HepG2 (cell line): ENCODE measurements at regions not wholly inside any gene's neighbourhood (a gene's known extent, or its start where the extent isn't known, plus 50 kb on each side); places are given as distances from the start of the nearest gene placed in this dataset.

Experiments
- ATAC-seq: fragments of 200-7000 bp; cut with Tn5 transposase; 3 replicates; pipeline ENCODE4 v1.9.1; 2020; ENCODE audit warnings: mild to moderate bottlenecking, moderate library complexity
- BruUV-seq: library from RNA; stranded (reverse); fragments of 400-500 nt; replicated peaks from 2 replicates; lab custom pipeline; 2021; lab: Mats Ljungman, UMichigan
- CTCF ChIA-PET: fragments of 300-600 bp; formaldehyde crosslinking; extraction: SDS; loops from one replicate; lab custom pipeline; 2021; ENCODE audit warnings: low total read pairs, inconsistent platforms, low intra/inter-chr PET ratio; lab: Yijun Ruan, JAX
- POLR2A ChIA-PET: fragments of 350-600 bp; sonication (Branson Sonifier 250); formaldehyde crosslinking; loops from one replicate; lab custom pipeline; 2020; ENCODE audit warnings: antibody characterized with exemption, inconsistent platforms; lab: Yijun Ruan, JAX
- DNase-seq: peaks from one replicate; pipeline ENCODE4 v3.0.0-alpha.2; 2015; ENCODE audit warnings: low spot score
- FAIRE-seq: peaks from 3 replicates; lab custom pipeline; 2011; peaks lifted over from hg19 to GRCh38; lab: Jason Lieb, UNC
- H2AFZ ChIP-seq: one replicate; pipeline ENCODE4 v1.6.1; 2011; ENCODE audit warnings: low read length, inconsistent platforms
- H3K27ac ChIP-seq: fragments of 300-600 bp; 3 replicates; pipeline ENCODE4 v1.8.0; 2011; ENCODE audit warnings: mixed run types, mild to moderate bottlenecking, mixed read lengths, low read length, inconsistent platforms; ENCODE audit not compliant: insufficient read depth; ENCODE audit errors: extremely low read length
- H3K27me3 ChIP-seq, 2 experiments: fragments of 200-600 bp in 1 of 2; 2 replicates in 1 of 2; 3 replicates in 1 of 2; pipeline versions ENCODE4 v1.6.0 to v1.8.0; 2011; ENCODE audit warnings: low read length in 2 of 2, mild to moderate bottlenecking in 2 of 2, moderate library complexity in 2 of 2, inconsistent platforms in 1 of 2; ENCODE audit not compliant: insufficient read depth in 2 of 2, control insufficient read depth in 1 of 2
- H3K36me3 ChIP-seq, 2 experiments: fragments of 200-600 bp in 1 of 2; replicated peaks in 1 of 2; 2 replicates in 1 of 2; 3 replicates in 1 of 2; pipeline versions ENCODE4 v1.5.1 to v1.8.0; 2011; ENCODE audit warnings: low read length in 2 of 2, inconsistent platforms in 1 of 2; ENCODE audit not compliant: insufficient read depth in 2 of 2, control insufficient read depth in 1 of 2
- H3K4me1 ChIP-seq: 2 replicates; pipeline ENCODE4 v1.5.1; 2012; ENCODE audit warnings: low read length, inconsistent platforms; ENCODE audit not compliant: insufficient read depth
- H3K4me2 ChIP-seq: 2 replicates; pipeline ENCODE4 v1.6.0; 2011; ENCODE audit warnings: low read depth, low read length, inconsistent platforms
- H3K4me3 ChIP-seq, 3 experiments: fragments of 200-600 bp in 1 of 3; sonication (generic), shearing (Covaris generic) in 1 of 3; replicated peaks in 1 of 3; 2 replicates each; pipeline ENCODE4 v1.5.1; 2011 to 2016; ENCODE audit warnings: low read length in 3 of 3, inconsistent platforms in 2 of 3, low read depth in 2 of 3, mild to moderate bottlenecking in 2 of 3, control low read depth in 1 of 3, mixed read lengths in 1 of 3; ENCODE audit not compliant: insufficient read depth in 1 of 3
- H3K79me2 ChIP-seq: one replicate; pipeline ENCODE4 v1.6.1; 2011; ENCODE audit warnings: low read length, inconsistent platforms; ENCODE audit not compliant: insufficient read depth
- H3K9ac ChIP-seq: 2 replicates; pipeline ENCODE4 v1.6.0; 2011; ENCODE audit warnings: mild to moderate bottlenecking, low read depth, low read length, inconsistent platforms; ENCODE audit not compliant: insufficient read depth
- H3K9me3 ChIP-seq: 2 replicates; pipeline ENCODE4 v1.5.1; 2012; ENCODE audit warnings: mild to moderate bottlenecking, low read length
- H4K20me1 ChIP-seq: 2 replicates; pipeline ENCODE4 v1.6.0; 2011; ENCODE audit warnings: inconsistent platforms, mild to moderate bottlenecking, low read length, moderate library complexity; ENCODE audit not compliant: insufficient read depth
- CBX5 ChIP-seq: sonication (generic); formaldehyde crosslinking; IDR thresholded peaks from 2 replicates; pipeline ENCODE4 v1.4.0; 2020; ENCODE audit warnings: missing genetic modification reagents, borderline replicate concordance
- HIC2 ChIP-seq: sonication (generic); formaldehyde crosslinking; IDR thresholded peaks from 2 replicates; pipeline ENCODE4 v1.9.0; 2022; ENCODE audit warnings: low read depth, missing genetic modification reagents
- HNRNPUL1 ChIP-seq: fragments of 200-400 bp; formaldehyde crosslinking; IDR thresholded peaks from 2 replicates; pipeline ENCODE4 v1.6.1; 2017; ENCODE audit warnings: low read depth, mild to moderate bottlenecking, low read length, moderate library complexity
- HOXD1 ChIP-seq: sonication (generic); formaldehyde crosslinking; IDR thresholded peaks from 2 replicates; pipeline ENCODE4 v1.5.0; 2020; ENCODE audit warnings: missing genetic modification reagents
- KDM2A ChIP-seq: sonication (generic); formaldehyde crosslinking; IDR thresholded peaks from 2 replicates; pipeline ENCODE4 v1.4.0; 2020; ENCODE audit warnings: low read depth, missing genetic modification reagents, borderline replicate concordance
- MTF2 ChIP-seq: sonication (generic); formaldehyde crosslinking; IDR thresholded peaks from 2 replicates; pipeline ENCODE4 v1.5.0; 2020; ENCODE audit warnings: missing genetic modification reagents, borderline replicate concordance
- MXI1 ChIP-seq: IDR thresholded peaks from 3 replicates; pipeline ENCODE4 v1.6.1; 2012; ENCODE audit warnings: low read depth, low read length, inconsistent platforms, borderline replicate concordance
- NR3C1 ChIP-seq: sonication (generic); formaldehyde crosslinking; IDR thresholded peaks from 2 replicates; pipeline ENCODE4 v1.4.0; 2020; ENCODE audit warnings: missing genetic modification reagents
- NRL ChIP-seq: sonication (generic); formaldehyde crosslinking; IDR thresholded peaks from 2 replicates; pipeline ENCODE4 v1.5.0; 2020; ENCODE audit warnings: missing genetic modification reagents, mild to moderate bottlenecking, moderate library complexity, borderline replicate concordance
- RCOR2 ChIP-seq: IDR thresholded peaks from 2 replicates; pipeline ENCODE4 v1.6.1; 2016; ENCODE audit warnings: missing biosample characterization, missing genetic modification reagents
- RFXANK ChIP-seq: IDR thresholded peaks from 2 replicates; pipeline ENCODE4 v1.6.1; 2016
- TAF15 ChIP-seq: fragments of 200-400 bp; formaldehyde crosslinking; IDR thresholded peaks from one replicate; pipeline ENCODE4 v1.6.1; 2018; ENCODE audit warnings: mild to moderate bottlenecking, low read depth, low read length; ENCODE audit not compliant: poor library complexity, severe bottlenecking
- ZKSCAN8 ChIP-seq: IDR thresholded peaks from 2 replicates; pipeline ENCODE4 v1.6.1; 2016; ENCODE audit warnings: borderline replicate concordance, missing genetic modification reagents, missing compliant biosample characterization
- ZNF230 ChIP-seq: sonication (generic); formaldehyde crosslinking; IDR thresholded peaks from 2 replicates; pipeline ENCODE4 v1.4.0; 2020; ENCODE audit warnings: mild to moderate bottlenecking, missing genetic modification reagents
- ZNF569 ChIP-seq: sonication (generic); formaldehyde crosslinking; IDR thresholded peaks from 2 replicates; pipeline ENCODE4 v1.5.0; 2020; ENCODE audit warnings: mild to moderate bottlenecking, missing genetic modification reagents, moderate library complexity, borderline replicate concordance
- ZNF781 ChIP-seq: sonication (generic); formaldehyde crosslinking; IDR thresholded peaks from 2 replicates; pipeline ENCODE4 v1.5.1; 2020; ENCODE audit warnings: borderline replicate concordance, mild to moderate bottlenecking, missing genetic modification reagents; ENCODE audit errors: not compliant biosample characterization
- WGBS: methylation state at CpG from one replicate; pipeline ENCODE4 v1.1.6; 2017; ENCODE audit warnings: low lambda C conversion rate; 5-methylcytosine and 5-hydroxymethylcytosine counted together
- in situ Hi-C: cut with HindIII; loops from 2 replicates; pipeline ENCODE4 v1.10.0; 2017; ENCODE audit warnings: low pct_unique_long_range_greater_than_20kb; ENCODE audit not compliant: extremely low pct_ligation_motif_present
- intact Hi-C: fragments of 100-400 bp; cut with micrococcal nuclease; formaldehyde crosslinking; loops from one replicate; pipeline ENCODE4 v1.10.0; 2022; ENCODE audit not compliant: unreplicated experiment
- TF ChIP-seq, protein P1 (sequence below): sonication (generic); formaldehyde crosslinking; IDR thresholded peaks from 2 replicates; pipeline ENCODE4 v1.4.0; 2020; ENCODE audit warnings: missing genetic modification reagents

- TF ChIP-seq HIC2 (CRISPR knock-in tag) = no peak
- no peak for TF ChIP-seq KDM2A (CRISPR knock-in tag)
- no peak for TF ChIP-seq HOXD1 (CRISPR knock-in tag)
- no peak for TF ChIP-seq ZNF569
- TF ChIP-seq, protein P1, sequence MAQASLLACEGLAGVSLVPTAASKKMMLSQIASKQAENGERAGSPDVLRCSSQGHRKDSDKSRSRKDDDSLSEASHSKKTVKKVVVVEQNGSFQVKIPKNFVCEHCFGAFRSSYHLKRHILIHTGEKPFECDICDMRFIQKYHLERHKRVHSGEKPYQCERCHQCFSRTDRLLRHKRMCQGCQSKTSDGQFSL = no peak
- no peak for TF ChIP-seq RCOR2 (CRISPR knock-in tag)
- no peak for TF ChIP-seq CBX5 (CRISPR knock-in tag)
- TF ChIP-seq ZNF781 (CRISPR knock-in tag) = no peak
- no peak for TF ChIP-seq TAF15
- TF ChIP-seq RFXANK = no peak
- no peak for TF ChIP-seq HNRNPUL1
- TF ChIP-seq NRL (CRISPR knock-in tag) = no peak
- TF ChIP-seq NR3C1 (CRISPR knock-in tag) = no peak
- TF ChIP-seq MXI1 = no peak
Measured at GRCh38 chr6:17015144-17015543, 86.7 kb upstream of the STMND1 start (continued).

GRCh38 chr6:17013701-17014100 lies 88.1 kb upstream of the STMND1 start:
- no TSS peak for BruUV-seq
- no peaks in the 10 kb centered on the region for H3K4me1 ChIP-seq
- ATAC-seq (no peak), DNase-seq (no peak), FAIRE-seq (no peak)
- in situ Hi-C loops = no loop called here
- TF ChIP-seq MTF2 (CRISPR knock-in tag) (no peak), ZKSCAN8 (CRISPR knock-in tag) (no peak), ZNF230 (no peak)
- CTCF ChIA-PET = no interaction called here
- intact Hi-C loops = no loop called here
- no peaks in the 10 kb centered on the region for H4K20me1 ChIP-seq
- no peak overlapping the region for H3K9ac ChIP-seq
- H2AFZ ChIP-seq = no peak overlapping the region
- 25% methylated on average over 4 of the region's 4 CpGs for WGBS
- H3K9me3 ChIP-seq = no peaks in the 10 kb centered on the region
- H3K4me3 ChIP-seq = no peak overlapping the region
- POLR2A ChIA-PET = no interaction called here
- no peak overlapping the region for H3K27ac ChIP-seq
- H3K4me2 ChIP-seq = no peak overlapping the region
- no peaks in the 10 kb centered on the region for H3K36me3 ChIP-seq
- H3K27me3 ChIP-seq = peaks cover 0 to 6% of the 10 kb centered on the region in 2 experiments; a peak in 2 of 5 replicates
- H3K79me2 ChIP-seq = no peaks in the 10 kb centered on the region
